ENCODE measurements at regions not wholly inside any gene's neighbourhood (a gene's known extent, or its start where the extent isn't known, plus 50 kb on each side); places are given as distances from the start of the nearest gene placed in this dataset.

- no peak for TF ChIP-seq GATA2 (IDR thresholded peaks at IDR 0.05; ENCODE audit: low read depth, low read length)
- TF ChIP-seq GATA3 (IDR thresholded peaks at IDR 0.05; ENCODE audit: low read depth, low read length) = no peak
Observed at GRCh38 chr5:34486160-34486848, 169.8 kb upstream of the RAI14 start.

GRCh38 chr5:34486849-34487158 is 169.3 kb upstream of the RAI14 start:
- TF ChIP-seq GATA2 (IDR thresholded peaks at IDR 0.05; ENCODE audit: low read depth, low read length) = no peak
- TF ChIP-seq GATA3 (IDR thresholded peaks at IDR 0.05; ENCODE audit: low read depth, low read length) = no peak

DNA sequence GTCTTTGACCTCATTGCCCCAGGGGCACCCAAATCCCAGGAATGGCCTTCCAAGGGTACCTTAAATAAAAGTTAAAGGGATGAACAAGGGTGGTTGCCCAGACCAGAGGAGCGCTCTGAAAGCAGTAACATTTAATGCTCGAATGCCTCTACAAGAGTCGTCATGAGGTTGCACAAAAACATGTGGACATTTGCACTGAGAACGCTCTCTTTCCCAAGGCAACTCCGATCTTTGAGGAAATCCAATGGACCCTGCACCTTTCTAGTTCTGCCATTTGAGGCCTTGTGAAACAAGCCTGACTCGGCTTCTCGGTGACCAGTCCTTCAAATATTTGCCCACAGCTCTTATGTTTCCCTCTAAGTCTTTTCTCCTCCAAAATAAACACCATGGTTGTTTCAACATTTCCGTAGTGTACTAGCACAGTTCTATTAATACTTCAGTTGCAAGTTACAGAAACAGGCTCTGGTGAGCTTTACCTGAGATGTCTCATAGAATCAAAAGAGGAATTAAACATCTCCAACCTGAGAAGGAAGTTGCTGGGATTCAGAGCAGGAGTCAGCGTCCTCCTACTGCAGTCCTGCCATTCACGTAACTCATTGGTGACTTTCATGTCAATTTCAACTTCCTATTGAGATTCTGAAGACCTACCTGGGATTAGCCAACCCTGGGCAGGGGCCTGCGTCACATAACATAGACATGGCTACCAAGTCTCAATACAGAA is 168.8 kb upstream of the RAI14 start:
- TF ChIP-seq GATA2 (IDR thresholded peaks at IDR 0.05; ENCODE audit: low read depth, low read length) (no peak), GATA3 (IDR thresholded peaks at IDR 0.05; ENCODE audit: low read depth, low read length) (no peak)

DNA sequence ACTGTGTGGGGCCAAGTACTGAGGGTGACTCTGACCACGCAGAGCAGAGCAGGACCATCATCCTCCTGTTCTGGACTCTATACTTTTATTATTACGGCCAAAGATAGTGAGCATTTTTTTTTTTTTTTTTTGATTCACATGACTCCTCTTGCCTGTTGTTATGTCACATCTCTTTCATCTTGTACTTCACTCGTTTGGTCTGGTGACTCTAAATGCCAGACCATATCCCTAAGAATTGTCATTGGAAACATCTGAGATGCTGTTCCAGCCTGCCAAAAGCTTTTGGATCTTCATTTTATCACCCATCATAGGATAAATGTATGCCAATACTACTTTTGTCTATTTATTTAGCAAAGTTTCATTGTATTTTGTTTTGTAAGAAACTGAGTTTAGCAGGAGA is 168.2 kb upstream of the RAI14 start:
- TF ChIP-seq GATA2 (IDR thresholded peaks at IDR 0.05; ENCODE audit: low read depth, low read length) (no peak), GATA3 (IDR thresholded peaks at IDR 0.05; ENCODE audit: low read depth, low read length) (no peak)

DNA sequence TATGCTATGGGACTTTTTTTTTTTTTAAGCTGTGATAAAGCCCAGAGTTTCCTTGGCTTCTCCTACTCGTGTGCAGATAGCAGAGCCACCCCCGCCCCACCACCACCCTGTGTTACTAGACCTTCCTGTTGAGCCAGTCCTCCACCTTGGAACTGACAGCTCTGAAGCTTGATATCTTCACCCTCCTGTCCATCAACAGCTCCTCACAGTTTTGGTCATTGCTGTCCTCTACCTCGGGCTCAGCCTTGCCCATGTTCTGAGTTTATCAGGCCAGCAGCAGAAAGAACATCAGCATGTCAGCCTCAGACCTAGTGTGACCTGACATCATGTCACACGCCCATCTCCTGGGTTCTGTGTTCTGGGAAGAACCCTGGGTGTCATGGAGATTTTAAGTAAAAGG is 167.1 kb upstream of the RAI14 start:
- TF ChIP-seq GATA2 (IDR thresholded peaks at IDR 0.05; ENCODE audit: low read depth, low read length) (no peak), GATA3 (IDR thresholded peaks at IDR 0.05; ENCODE audit: low read depth, low read length) (no peak)

- TF ChIP-seq GATA3 (IDR thresholded peaks at IDR 0.05; ENCODE audit: low read depth, low read length) (no peak), GATA2 (IDR thresholded peaks at IDR 0.05; ENCODE audit: low read depth, low read length) (no peak)
Observed at GRCh38 chr5:34490506-34491250, 165.4 kb upstream of the RAI14 start.

GRCh38 chr5:34491251-34491620 is 164.9 kb upstream of the RAI14 start:
- TF ChIP-seq GATA2 (IDR thresholded peaks at IDR 0.05; ENCODE audit: low read depth, low read length) (no peak), GATA3 (IDR thresholded peaks at IDR 0.05; ENCODE audit: low read depth, low read length) (no peak)

- TF ChIP-seq GATA2 (IDR thresholded peaks at IDR 0.05; ENCODE audit: low read depth, low read length) = no peak
- no peak for TF ChIP-seq GATA3 (IDR thresholded peaks at IDR 0.05; ENCODE audit: low read depth, low read length)
Observed at GRCh38 chr5:34494111-34494755, 161.9 kb upstream of the RAI14 start.

DNA sequence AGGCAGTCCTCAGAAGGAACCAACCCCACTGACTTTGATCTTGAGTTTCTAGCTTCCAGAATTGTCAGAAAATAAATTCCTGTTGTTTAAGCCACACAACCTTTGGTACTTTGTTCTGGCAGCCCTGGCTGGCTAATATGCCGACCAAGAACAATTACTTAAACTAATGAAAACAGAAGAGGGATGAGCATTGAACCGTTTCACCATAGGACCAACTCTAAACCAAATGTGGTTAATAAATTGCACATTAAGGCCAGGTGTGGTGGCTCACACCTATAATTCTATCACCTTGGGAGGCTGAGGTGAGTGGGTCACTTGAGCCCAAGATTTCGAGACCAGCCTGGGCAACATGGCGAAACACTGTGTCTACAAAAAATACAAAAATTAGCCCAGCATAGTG is 160.9 kb upstream of the RAI14 start:
- TF ChIP-seq GATA2 (IDR thresholded peaks at IDR 0.05; ENCODE audit: low read depth, low read length) (no peak), GATA3 (IDR thresholded peaks at IDR 0.05; ENCODE audit: low read depth, low read length) (no peak)

- no peak for TF ChIP-seq GATA3 (IDR thresholded peaks at IDR 0.05; ENCODE audit: low read depth, low read length)
- no peak for TF ChIP-seq GATA2 (IDR thresholded peaks at IDR 0.05; ENCODE audit: low read depth, low read length)
Observed at GRCh38 chr5:34496260-34496691, 159.9 kb upstream of the RAI14 start.

DNA sequence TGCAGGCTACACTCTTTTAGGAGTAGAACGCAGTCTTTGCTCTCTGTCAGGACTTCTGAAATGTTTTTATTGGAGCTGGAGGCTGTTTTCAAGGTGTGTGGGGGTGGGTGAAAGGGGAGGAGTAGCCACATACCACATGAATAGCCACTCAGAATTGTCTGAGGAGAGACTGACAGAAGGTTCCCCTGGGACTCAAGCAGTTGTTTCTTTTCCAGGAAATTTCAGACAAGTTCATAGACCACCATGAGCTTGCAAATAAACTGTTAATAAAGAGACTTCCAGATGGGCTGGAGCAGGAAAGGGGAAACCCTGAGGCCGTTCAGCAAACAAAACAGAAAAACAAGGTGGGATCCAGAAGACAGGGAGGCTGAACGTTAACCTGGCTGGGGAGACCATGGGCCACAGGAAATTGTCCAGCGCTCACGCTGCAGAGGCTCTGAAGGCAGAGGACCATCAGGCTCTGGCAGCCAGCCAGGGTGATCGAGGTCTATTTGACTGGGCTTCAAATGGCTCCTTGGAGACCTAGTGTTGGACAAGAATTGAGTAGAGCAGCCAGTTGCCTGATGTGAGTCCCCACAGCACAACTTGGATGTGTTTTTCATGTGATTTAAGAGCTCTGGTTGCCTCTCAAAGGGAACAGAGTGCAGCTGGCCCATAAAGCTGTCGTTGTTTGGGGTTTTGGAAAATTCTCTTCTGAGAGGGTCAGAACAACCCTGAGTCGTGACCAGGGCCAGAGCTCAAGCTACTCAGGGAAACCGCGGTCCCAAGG is 159.2 kb upstream of the RAI14 start:
- TF ChIP-seq GATA3 (IDR thresholded peaks at IDR 0.05; ENCODE audit: low read depth, low read length) = no peak

DNA sequence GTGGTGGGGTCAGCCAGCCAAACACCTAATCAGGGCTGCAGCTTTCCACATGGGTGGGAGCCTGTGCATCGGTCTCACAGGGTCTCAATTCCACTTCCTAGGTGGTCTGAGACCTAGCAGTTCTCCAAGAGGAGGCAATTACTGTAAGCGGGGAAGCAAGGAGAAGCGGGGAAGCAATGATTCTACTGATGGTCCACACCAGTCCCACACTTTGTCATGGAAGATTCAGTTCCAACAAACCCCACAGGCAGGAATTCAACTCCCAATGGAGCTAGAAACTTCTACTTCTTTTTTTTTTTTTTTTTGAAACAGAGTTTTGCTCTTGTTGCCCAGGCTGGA is 158.7 kb upstream of the RAI14 start:
- TF ChIP-seq GATA3 (IDR thresholded peaks at IDR 0.05; ENCODE audit: low read depth, low read length) = no peak
- TF ChIP-seq GATA2 (IDR thresholded peaks at IDR 0.05; ENCODE audit: low read depth, low read length) = no peak

GRCh38 chr5:34498572-34498971 is 157.6 kb upstream of the RAI14 start:
- no peak for TF ChIP-seq GATA3 (IDR thresholded peaks at IDR 0.05; ENCODE audit: low read depth, low read length)
- TF ChIP-seq GATA2 (IDR thresholded peaks at IDR 0.05; ENCODE audit: low read depth, low read length) = no peak

Data from SH-SY5Y (cell line).